ENCODE measurements at regions not wholly inside any gene's neighbourhood (a gene's known extent, or its start where the extent isn't known, plus 50 kb on each side); places are given as distances from the start of the nearest gene placed in this dataset.

DNA sequence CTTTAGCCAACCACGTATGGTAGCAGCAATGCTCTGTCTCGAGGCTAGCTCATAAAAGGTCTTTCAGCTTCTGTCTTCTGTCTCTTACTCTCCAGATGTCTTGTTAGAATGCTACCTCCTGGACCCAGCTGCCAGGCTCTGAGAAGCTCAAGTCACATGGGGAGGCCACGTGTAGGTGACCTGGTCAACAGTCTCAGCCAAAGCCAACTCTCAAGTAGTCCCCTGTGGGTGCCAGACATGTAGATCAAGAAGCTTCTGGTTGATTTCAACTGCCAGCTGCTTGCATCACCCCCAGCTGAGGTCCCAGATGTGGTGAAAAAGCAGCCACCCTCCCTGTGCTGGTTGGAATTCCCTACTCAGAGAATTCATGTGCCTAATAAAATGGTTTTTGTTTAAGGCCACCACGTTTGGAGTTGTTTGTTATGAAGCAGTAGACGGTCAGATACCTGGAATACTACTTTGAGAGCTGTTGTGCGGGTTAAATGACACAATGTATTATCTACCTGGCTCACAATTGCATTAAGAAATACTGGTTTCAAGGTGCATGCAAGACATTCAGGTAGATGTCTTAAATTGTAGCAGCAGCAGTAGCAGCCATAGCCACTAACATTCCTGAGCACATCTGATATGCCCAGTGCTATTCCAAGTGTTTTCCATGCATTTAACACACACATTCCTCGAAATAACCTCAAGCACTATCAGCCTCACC, 131.0 kb upstream of the RFC3 start:
- TF ChIP-seq, protein P1, sequence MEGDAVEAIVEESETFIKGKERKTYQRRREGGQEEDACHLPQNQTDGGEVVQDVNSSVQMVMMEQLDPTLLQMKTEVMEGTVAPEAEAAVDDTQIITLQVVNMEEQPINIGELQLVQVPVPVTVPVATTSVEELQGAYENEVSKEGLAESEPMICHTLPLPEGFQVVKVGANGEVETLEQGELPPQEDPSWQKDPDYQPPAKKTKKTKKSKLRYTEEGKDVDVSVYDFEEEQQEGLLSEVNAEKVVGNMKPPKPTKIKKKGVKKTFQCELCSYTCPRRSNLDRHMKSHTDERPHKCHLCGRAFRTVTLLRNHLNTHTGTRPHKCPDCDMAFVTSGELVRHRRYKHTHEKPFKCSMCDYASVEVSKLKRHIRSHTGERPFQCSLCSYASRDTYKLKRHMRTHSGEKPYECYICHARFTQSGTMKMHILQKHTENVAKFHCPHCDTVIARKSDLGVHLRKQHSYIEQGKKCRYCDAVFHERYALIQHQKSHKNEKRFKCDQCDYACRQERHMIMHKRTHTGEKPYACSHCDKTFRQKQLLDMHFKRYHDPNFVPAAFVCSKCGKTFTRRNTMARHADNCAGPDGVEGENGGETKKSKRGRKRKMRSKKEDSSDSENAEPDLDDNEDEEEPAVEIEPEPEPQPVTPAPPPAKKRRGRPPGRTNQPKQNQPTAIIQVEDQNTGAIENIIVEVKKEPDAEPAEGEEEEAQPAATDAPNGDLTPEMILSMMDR (IDR thresholded peaks at IDR 0.05; ENCODE audit: low read depth, low read length, missing input control), result no peak
- no peak for TF ChIP-seq RAD21 (IDR thresholded peaks at IDR 0.05)
- TF ChIP-seq TAF1 (conservative IDR thresholded peaks at IDR 0.05), result no peak
- TF ChIP-seq, protein P2, sequence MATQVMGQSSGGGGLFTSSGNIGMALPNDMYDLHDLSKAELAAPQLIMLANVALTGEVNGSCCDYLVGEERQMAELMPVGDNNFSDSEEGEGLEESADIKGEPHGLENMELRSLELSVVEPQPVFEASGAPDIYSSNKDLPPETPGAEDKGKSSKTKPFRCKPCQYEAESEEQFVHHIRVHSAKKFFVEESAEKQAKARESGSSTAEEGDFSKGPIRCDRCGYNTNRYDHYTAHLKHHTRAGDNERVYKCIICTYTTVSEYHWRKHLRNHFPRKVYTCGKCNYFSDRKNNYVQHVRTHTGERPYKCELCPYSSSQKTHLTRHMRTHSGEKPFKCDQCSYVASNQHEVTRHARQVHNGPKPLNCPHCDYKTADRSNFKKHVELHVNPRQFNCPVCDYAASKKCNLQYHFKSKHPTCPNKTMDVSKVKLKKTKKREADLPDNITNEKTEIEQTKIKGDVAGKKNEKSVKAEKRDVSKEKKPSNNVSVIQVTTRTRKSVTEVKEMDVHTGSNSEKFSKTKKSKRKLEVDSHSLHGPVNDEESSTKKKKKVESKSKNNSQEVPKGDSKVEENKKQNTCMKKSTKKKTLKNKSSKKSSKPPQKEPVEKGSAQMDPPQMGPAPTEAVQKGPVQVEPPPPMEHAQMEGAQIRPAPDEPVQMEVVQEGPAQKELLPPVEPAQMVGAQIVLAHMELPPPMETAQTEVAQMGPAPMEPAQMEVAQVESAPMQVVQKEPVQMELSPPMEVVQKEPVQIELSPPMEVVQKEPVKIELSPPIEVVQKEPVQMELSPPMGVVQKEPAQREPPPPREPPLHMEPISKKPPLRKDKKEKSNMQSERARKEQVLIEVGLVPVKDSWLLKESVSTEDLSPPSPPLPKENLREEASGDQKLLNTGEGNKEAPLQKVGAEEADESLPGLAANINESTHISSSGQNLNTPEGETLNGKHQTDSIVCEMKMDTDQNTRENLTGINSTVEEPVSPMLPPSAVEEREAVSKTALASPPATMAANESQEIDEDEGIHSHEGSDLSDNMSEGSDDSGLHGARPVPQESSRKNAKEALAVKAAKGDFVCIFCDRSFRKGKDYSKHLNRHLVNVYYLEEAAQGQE (IDR thresholded peaks at IDR 0.05), result no peak
